ENCODE measurements at regions not wholly inside any gene's neighbourhood (a gene's known extent, or its start where the extent isn't known, plus 50 kb on each side); places are given as distances from the start of the nearest gene placed in this dataset.

DNA sequence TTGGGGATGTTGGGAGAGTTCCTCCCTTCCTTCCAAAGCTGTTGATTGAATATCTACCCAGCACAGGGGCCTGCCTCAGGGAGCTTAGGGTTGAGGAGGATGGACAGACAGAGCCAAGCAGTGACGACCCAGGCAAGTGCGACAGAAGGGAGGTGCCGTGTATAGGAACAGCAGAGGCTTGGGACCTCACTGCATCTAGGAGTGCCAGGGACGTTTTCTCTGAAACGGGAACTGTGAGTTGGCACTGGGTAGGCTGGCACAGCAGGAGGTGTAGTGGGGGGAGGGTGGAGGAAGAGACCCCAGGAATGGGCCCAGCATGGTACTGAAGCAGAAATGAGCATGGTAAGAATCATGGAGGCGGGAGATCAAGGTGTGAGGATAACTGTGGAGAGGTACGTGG is 55.3 kb upstream of the MGMT start:
- TF ChIP-seq POLR2A (IDR thresholded peaks at IDR 0.05), result no peak
- TF ChIP-seq, protein P1, sequence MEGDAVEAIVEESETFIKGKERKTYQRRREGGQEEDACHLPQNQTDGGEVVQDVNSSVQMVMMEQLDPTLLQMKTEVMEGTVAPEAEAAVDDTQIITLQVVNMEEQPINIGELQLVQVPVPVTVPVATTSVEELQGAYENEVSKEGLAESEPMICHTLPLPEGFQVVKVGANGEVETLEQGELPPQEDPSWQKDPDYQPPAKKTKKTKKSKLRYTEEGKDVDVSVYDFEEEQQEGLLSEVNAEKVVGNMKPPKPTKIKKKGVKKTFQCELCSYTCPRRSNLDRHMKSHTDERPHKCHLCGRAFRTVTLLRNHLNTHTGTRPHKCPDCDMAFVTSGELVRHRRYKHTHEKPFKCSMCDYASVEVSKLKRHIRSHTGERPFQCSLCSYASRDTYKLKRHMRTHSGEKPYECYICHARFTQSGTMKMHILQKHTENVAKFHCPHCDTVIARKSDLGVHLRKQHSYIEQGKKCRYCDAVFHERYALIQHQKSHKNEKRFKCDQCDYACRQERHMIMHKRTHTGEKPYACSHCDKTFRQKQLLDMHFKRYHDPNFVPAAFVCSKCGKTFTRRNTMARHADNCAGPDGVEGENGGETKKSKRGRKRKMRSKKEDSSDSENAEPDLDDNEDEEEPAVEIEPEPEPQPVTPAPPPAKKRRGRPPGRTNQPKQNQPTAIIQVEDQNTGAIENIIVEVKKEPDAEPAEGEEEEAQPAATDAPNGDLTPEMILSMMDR (IDR thresholded peaks at IDR 0.05), result no peak

Measured in uterus (tissue), 2 donors.